Erythroblast (primary cell): ENCODE measurements at regions not wholly inside any gene's neighbourhood (a gene's known extent, or its start where the extent isn't known, plus 50 kb on each side); places are given as distances from the start of the nearest gene placed in this dataset.

ENCODE experiments used
- GATA1 ChIP-seq: IDR thresholded peaks from 2 replicates; pipeline ENCODE4 v1.6.1; 2011; ENCODE audit warnings: low read depth, mild to moderate bottlenecking, control low read depth, low read length, moderate library complexity
- POLR2A ChIP-seq: IDR thresholded peaks from 2 replicates; pipeline ENCODE4 v1.6.1; 2011; ENCODE audit warnings: mild to moderate bottlenecking, low read length

GRCh38 chr4:75308049-75308448 lies 206.2 kb downstream of the RCHY1 start:
- TF ChIP-seq POLR2A (no peak), GATA1 (no peak)
